Neural progenitor cell (in vitro differentiated cells): ENCODE measurements at regions not wholly inside any gene's neighbourhood (a gene's known extent, or its start where the extent isn't known, plus 50 kb on each side); places are given as distances from the start of the nearest gene placed in this dataset.

Experiments used
- CTCF ChIP-seq: fragments of 200-600 bp; sonication (generic); IDR thresholded peaks from 2 replicates; pipeline ENCODE4 v1.5.1; 2017; ENCODE audit warnings: antibody characterized with exemption, mild to moderate bottlenecking
- EZH2 ChIP-seq: fragments of 200-600 bp; sonication (generic); IDR thresholded peaks from 2 replicates; pipeline ENCODE4 v1.6.1; 2017; ENCODE audit warnings: antibody characterized with exemption, mild to moderate bottlenecking, moderate library complexity

- TF ChIP-seq CTCF (no peak), EZH2 (no peak)
These were observed 119.9 kb upstream of the PRR16 start for GRCh38 chr5:120344181-120344580.
